ENCODE measurements at regions not wholly inside any gene's neighbourhood (a gene's known extent, or its start where the extent isn't known, plus 50 kb on each side); places are given as distances from the start of the nearest gene placed in this dataset.
"Not testable (repeated sequence)": the region's sequence is repeated elsewhere in the genome, so short reads cannot be mapped to it uniquely, and the experiment has no call there.

- DNase-seq (ENCODE audit: low spot score in 2 of 2) (no peak), FAIRE-seq (no peak)
Observed at GRCh38 chr11:38208951-38209350, 1610.9 kb upstream of the RAG2 start.

GRCh38 chr11:38206663-38207062 is 1608.6 kb upstream of the RAG2 start:
- DNase-seq (ENCODE audit: low spot score in 2 of 2), result no peak
- peak; percentile 40 for FAIRE-seq

- DNase-seq (ENCODE audit: low spot score in 2 of 2) (no peak), FAIRE-seq (no peak)
Observed at GRCh38 chr11:38191101-38191500, 1593.1 kb upstream of the RAG2 start.

- FAIRE-seq (no peak), DNase-seq (ENCODE audit: low spot score in 2 of 2) (no peak)
Observed at GRCh38 chr11:38182126-38182866, 1584.3 kb upstream of the RAG2 start.

- no peak for FAIRE-seq
- DNase-seq (ENCODE audit: low spot score in 2 of 2), result no peak
Observed at GRCh38 chr11:38176686-38177322, 1578.8 kb upstream of the RAG2 start.

- FAIRE-seq (peak; percentile 74), DNase-seq (ENCODE audit: low spot score in 2 of 2) (no peak)
Observed at GRCh38 chr11:38173676-38174075, 1575.6 kb upstream of the RAG2 start.

GRCh38 chr11:38169286-38169685 is 1571.2 kb upstream of the RAG2 start:
- FAIRE-seq (no peak), DNase-seq (ENCODE audit: low spot score in 2 of 2) (no peak)

- FAIRE-seq (no peak), DNase-seq (ENCODE audit: low spot score in 2 of 2) (no peak)
Observed at GRCh38 chr11:38163526-38163925, 1565.5 kb upstream of the RAG2 start.

GRCh38 chr11:38160433-38160832 is 1562.4 kb upstream of the RAG2 start:
- FAIRE-seq, result no peak
- no peak for DNase-seq (ENCODE audit: low spot score in 2 of 2)

GRCh38 chr11:38159038-38159437 is 1561.0 kb upstream of the RAG2 start:
- no peak for DNase-seq (ENCODE audit: low spot score in 2 of 2)
- no peak for FAIRE-seq

GRCh38 chr11:38156495-38157146 is 1558.6 kb upstream of the RAG2 start:
- DNase-seq (ENCODE audit: low spot score in 2 of 2) (no peak), FAIRE-seq (no peak)

- FAIRE-seq (no peak), DNase-seq (ENCODE audit: low spot score in 2 of 2) (no peak)
Observed at GRCh38 chr11:38155856-38156255, 1557.8 kb upstream of the RAG2 start.

GRCh38 chr11:38153985-38154384 is 1555.9 kb upstream of the RAG2 start:
- FAIRE-seq, result no peak
- DNase-seq (ENCODE audit: low spot score in 2 of 2), result no peak

GRCh38 chr11:38143852-38144251 is 1545.8 kb upstream of the RAG2 start:
- FAIRE-seq, result no peak
- no peak for DNase-seq (ENCODE audit: low spot score in 2 of 2)

- DNase-seq (ENCODE audit: low spot score in 2 of 2) (no peak), FAIRE-seq (no peak)
Observed at GRCh38 chr11:38138972-38139371, 1540.9 kb upstream of the RAG2 start.

GRCh38 chr11:38136887-38137286 is 1538.9 kb upstream of the RAG2 start:
- DNase-seq (ENCODE audit: low spot score in 2 of 2), result no peak
- FAIRE-seq, result no peak

- DNase-seq (ENCODE audit: low spot score in 2 of 2) (no peak), FAIRE-seq (no peak)
Observed at GRCh38 chr11:38131535-38131934, 1533.5 kb upstream of the RAG2 start.

- DNase-seq (ENCODE audit: low spot score in 2 of 2), result no peak
- FAIRE-seq, result no peak
Observed at GRCh38 chr11:38130976-38131375, 1532.9 kb upstream of the RAG2 start.

- FAIRE-seq, result no peak
- DNase-seq (ENCODE audit: low spot score in 2 of 2), result no peak
Observed at GRCh38 chr11:38130514-38130913, 1532.5 kb upstream of the RAG2 start.

- DNase-seq (ENCODE audit: low spot score in 2 of 2), result no peak
- FAIRE-seq, result no peak
Observed at GRCh38 chr11:38123673-38124072, 1525.6 kb upstream of the RAG2 start.

- not testable (repeated sequence) for FAIRE-seq; DNase-seq (ENCODE audit: low spot score in 2 of 2)
Observed at GRCh38 chr11:38116616-38117015, 1518.6 kb upstream of the RAG2 start.

- FAIRE-seq; DNase-seq (ENCODE audit: low spot score in 2 of 2): not testable (repeated sequence)
Observed at GRCh38 chr11:38115381-38115780, 1517.3 kb upstream of the RAG2 start.

All from frontal cortex (tissue), 3 donors.